ENCODE measurements at regions not wholly inside any gene's neighbourhood (a gene's known extent, or its start where the extent isn't known, plus 50 kb on each side); places are given as distances from the start of the nearest gene placed in this dataset.

GRCh38 chr4:117284736-117285135 is 199.4 kb upstream of the TRAM1L1 start:
- TF ChIP-seq LEF1 (IDR thresholded peaks at IDR 0.05; ENCODE audit: borderline replicate concordance) (no peak), ELF4 (IDR thresholded peaks at IDR 0.05) (no peak), BHLHE40 (IDR thresholded peaks at IDR 0.05; ENCODE audit: borderline replicate concordance) (no peak), FOXA1 (IDR thresholded peaks at IDR 0.05) (no peak)

Data from HEK293T (cell line).